Upper lobe of right lung (tissue), 1 donor: ENCODE measurements at regions not wholly inside any gene's neighbourhood (a gene's known extent, or its start where the extent isn't known, plus 50 kb on each side); places are given as distances from the start of the nearest gene placed in this dataset.

Experiments
- ATAC-seq: fragments of 200-7000 bp; cut with Tn5 transposase; one replicate; pipeline ENCODE4 v1.9.1; 2020; ENCODE audit warnings: mild to moderate bottlenecking, moderate library complexity
- DNase-seq: peaks from one replicate; pipeline ENCODE4 v3.0.0-alpha.2; 2020
- H3K27ac ChIP-seq: fragments of 200-600 bp; one replicate; pipeline ENCODE4 v1.8.0; 2022
- H3K27me3 ChIP-seq: fragments of 200-600 bp; one replicate; pipeline ENCODE4 v1.8.0; 2022; ENCODE audit warnings: mild to moderate bottlenecking
- H3K36me3 ChIP-seq: fragments of 200-600 bp; one replicate; pipeline ENCODE4 v1.8.0; 2022
- H3K4me1 ChIP-seq: fragments of 200-600 bp; one replicate; pipeline ENCODE4 v1.8.0; 2022
- H3K4me3 ChIP-seq: fragments of 200-600 bp; one replicate; pipeline ENCODE4 v1.8.0; 2022; ENCODE audit warnings: mild to moderate bottlenecking
- H3K9me3 ChIP-seq: fragments of 200-600 bp; one replicate; pipeline ENCODE4 v1.8.0; 2022
- intact Hi-C: fragments of 100-400 bp; cut with DNase I; formaldehyde crosslinking; loops from one replicate; pipeline ENCODE4 v1.11.0; 2022
- TF ChIP-seq, protein P1 (sequence below): fragments of 200-600 bp; IDR thresholded peaks from one replicate; pipeline ENCODE4 v1.8.0; 2022; ENCODE audit warnings: antibody characterized with exemption
- donor health status: DM: no; HTN: yes; CAD: no; lungs with severe emphysema.

- ATAC-seq, result no peak
- TF ChIP-seq, protein P1, sequence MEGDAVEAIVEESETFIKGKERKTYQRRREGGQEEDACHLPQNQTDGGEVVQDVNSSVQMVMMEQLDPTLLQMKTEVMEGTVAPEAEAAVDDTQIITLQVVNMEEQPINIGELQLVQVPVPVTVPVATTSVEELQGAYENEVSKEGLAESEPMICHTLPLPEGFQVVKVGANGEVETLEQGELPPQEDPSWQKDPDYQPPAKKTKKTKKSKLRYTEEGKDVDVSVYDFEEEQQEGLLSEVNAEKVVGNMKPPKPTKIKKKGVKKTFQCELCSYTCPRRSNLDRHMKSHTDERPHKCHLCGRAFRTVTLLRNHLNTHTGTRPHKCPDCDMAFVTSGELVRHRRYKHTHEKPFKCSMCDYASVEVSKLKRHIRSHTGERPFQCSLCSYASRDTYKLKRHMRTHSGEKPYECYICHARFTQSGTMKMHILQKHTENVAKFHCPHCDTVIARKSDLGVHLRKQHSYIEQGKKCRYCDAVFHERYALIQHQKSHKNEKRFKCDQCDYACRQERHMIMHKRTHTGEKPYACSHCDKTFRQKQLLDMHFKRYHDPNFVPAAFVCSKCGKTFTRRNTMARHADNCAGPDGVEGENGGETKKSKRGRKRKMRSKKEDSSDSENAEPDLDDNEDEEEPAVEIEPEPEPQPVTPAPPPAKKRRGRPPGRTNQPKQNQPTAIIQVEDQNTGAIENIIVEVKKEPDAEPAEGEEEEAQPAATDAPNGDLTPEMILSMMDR, result no peak
- H3K4me1 ChIP-seq, result no peaks in the 10 kb centered on the region
- no peaks in the 10 kb centered on the region for H3K27me3 ChIP-seq
- intact Hi-C loops, result no loop called here
- H3K27ac ChIP-seq, result no peak overlapping the region
- no peak overlapping the region for H3K4me3 ChIP-seq
- H3K36me3 ChIP-seq, result no peaks in the 10 kb centered on the region
- H3K9me3 ChIP-seq, result no peaks in the 10 kb centered on the region
- no peak for DNase-seq
These were observed 274.7 kb downstream of the SUCLA2 start for GRCh38 chr13:47726394-47726793.

GRCh38 chr13:47723898-47724297 is 277.2 kb downstream of the SUCLA2 start:
- no peak for DNase-seq
- intact Hi-C loops, result no loop called here
- H3K4me3 ChIP-seq, result no peak overlapping the region
- H3K4me1 ChIP-seq, result no peaks in the 10 kb centered on the region
- no peaks in the 10 kb centered on the region for H3K9me3 ChIP-seq
- H3K27me3 ChIP-seq, result no peaks in the 10 kb centered on the region
- H3K27ac ChIP-seq, result no peak overlapping the region
- TF ChIP-seq, protein P1, result no peak
- ATAC-seq, result no peak
- H3K36me3 ChIP-seq, result no peaks in the 10 kb centered on the region

DNA sequence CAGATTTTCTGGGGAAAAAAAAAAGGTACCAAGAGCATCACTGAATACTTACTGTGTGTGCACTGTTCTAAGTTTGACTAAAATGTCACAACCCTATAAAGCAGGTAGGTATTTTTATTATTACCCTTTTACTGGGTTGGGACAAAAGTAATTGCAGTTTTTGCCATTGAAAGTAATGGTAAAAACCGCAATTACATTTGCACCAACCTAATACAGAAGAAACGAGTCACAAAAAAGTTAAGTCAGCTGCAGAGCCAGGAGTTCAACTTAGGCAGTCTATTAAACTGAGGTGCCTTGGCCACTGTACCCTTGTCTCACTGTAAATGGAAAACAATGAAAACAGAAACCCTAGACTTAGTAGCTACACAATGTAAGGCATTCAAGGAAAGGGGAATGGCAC is 281.9 kb downstream of the SUCLA2 start:
- Histone ChIP-seq H3K27ac (no peak overlapping the region), H3K27me3 (no peaks in the 10 kb centered on the region), H3K36me3 (no peaks in the 10 kb centered on the region), H3K9me3 (no peaks in the 10 kb centered on the region), H3K4me3 (no peak overlapping the region), H3K4me1 (no peaks in the 10 kb centered on the region)
- DNase-seq (no peak), ATAC-seq (no peak)
- TF ChIP-seq, protein P1, result no peak
- intact Hi-C loops, result no loop called here

- Histone ChIP-seq H3K4me3 (no peak overlapping the region), H3K27ac (no peak overlapping the region), H3K27me3 (no peaks in the 10 kb centered on the region), H3K36me3 (no peaks in the 10 kb centered on the region), H3K9me3 (no peaks in the 10 kb centered on the region), H3K4me1 (no peaks in the 10 kb centered on the region)
- no peak for DNase-seq
- no peak for ATAC-seq
- TF ChIP-seq, protein P1, result no peak
- intact Hi-C loops, result no loop called here
These were observed 282.5 kb downstream of the SUCLA2 start for GRCh38 chr13:47718556-47718955.

- Histone ChIP-seq H3K36me3 (no peaks in the 10 kb centered on the region), H3K9me3 (no peaks in the 10 kb centered on the region), H3K27me3 (no peaks in the 10 kb centered on the region), H3K4me3 (no peak overlapping the region), H3K4me1 (no peaks in the 10 kb centered on the region), H3K27ac (no peak overlapping the region)
- intact Hi-C loops, result no loop called here
- TF ChIP-seq, protein P1, result no peak
- ATAC-seq (no peak), DNase-seq (no peak)
These were observed 292.7 kb downstream of the SUCLA2 start for GRCh38 chr13:47708386-47708785.

- H3K36me3 ChIP-seq, result no peaks in the 10 kb centered on the region
These were observed 293.7 kb downstream of the SUCLA2 start for GRCh38 chr13:47707414-47707813.

More at GRCh38 chr13:47707414-47707813, 293.7 kb downstream of the SUCLA2 start:
- ATAC-seq, result no peak
- Histone ChIP-seq H3K4me1 (no peaks in the 10 kb centered on the region), H3K27ac (no peak overlapping the region), H3K27me3 (no peaks in the 10 kb centered on the region), H3K9me3 (no peaks in the 10 kb centered on the region), H3K4me3 (no peak overlapping the region)
- no peak for DNase-seq
- TF ChIP-seq, protein P1, result no peak
- intact Hi-C loops, result no loop called here
